HUES48 (cell line): ENCODE measurements at regions not wholly inside any gene's neighbourhood (a gene's known extent, or its start where the extent isn't known, plus 50 kb on each side); places are given as distances from the start of the nearest gene placed in this dataset.

ENCODE experiments used
- H3K27ac ChIP-seq: one replicate; pipeline ENCODE4 v1.7.0; 2013; ENCODE audit warnings: low read depth, low read length, inconsistent platforms
- H3K27me3 ChIP-seq: 2 replicates; pipeline ENCODE4 v1.6.1; 2013; ENCODE audit warnings: mild to moderate bottlenecking, low read length; ENCODE audit not compliant: control insufficient read depth, insufficient read depth
- H3K36me3 ChIP-seq: 2 replicates; pipeline ENCODE4 v1.6.1; 2013; ENCODE audit warnings: low read length; ENCODE audit not compliant: control insufficient read depth, insufficient read depth
- H3K4me1 ChIP-seq: 2 replicates; pipeline ENCODE4 v1.6.1; 2013; ENCODE audit warnings: mild to moderate bottlenecking, low read length; ENCODE audit not compliant: control insufficient read depth, insufficient read depth
- H3K4me3 ChIP-seq: 2 replicates; pipeline ENCODE4 v1.5.1; 2013; ENCODE audit warnings: mild to moderate bottlenecking, low read depth, low read length
- H3K9ac ChIP-seq: 2 replicates; pipeline ENCODE4 v1.6.1; 2013; ENCODE audit warnings: mild to moderate bottlenecking, low read depth, low read length, moderate library complexity
- H3K9me3 ChIP-seq: 2 replicates; pipeline ENCODE4 v1.6.1; 2013; ENCODE audit warnings: low read length; ENCODE audit not compliant: control insufficient read depth, insufficient read depth

DNA sequence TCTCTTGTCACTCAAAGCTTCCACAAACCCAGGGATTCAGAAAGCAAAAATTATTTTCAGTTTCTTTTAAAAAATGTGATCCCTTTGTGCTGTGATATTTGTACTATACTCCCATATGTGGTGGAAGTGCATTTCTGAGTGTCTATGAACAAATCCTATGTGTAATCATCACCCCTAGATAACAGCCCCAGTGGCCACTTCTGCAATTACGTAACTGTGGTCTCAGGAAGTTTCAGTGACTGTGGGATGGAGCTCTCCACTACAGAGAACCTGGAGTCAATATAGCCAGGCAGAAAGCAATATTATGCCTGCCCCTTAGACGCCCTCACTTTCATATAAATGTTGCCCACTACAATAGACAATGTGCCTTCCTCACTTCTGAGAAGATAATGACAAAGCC lies 1101.7 kb upstream of the GHITM start:
- H3K9ac ChIP-seq, result no peak overlapping the region
- H3K27me3 ChIP-seq, result no peaks in the 10 kb centered on the region
- no peaks in the 10 kb centered on the region for H3K9me3 ChIP-seq
- H3K27ac ChIP-seq, result no peak overlapping the region
- H3K4me1 ChIP-seq, result no peaks in the 10 kb centered on the region
- H3K36me3 ChIP-seq, result no peaks in the 10 kb centered on the region
- no peak overlapping the region for H3K4me3 ChIP-seq

DNA sequence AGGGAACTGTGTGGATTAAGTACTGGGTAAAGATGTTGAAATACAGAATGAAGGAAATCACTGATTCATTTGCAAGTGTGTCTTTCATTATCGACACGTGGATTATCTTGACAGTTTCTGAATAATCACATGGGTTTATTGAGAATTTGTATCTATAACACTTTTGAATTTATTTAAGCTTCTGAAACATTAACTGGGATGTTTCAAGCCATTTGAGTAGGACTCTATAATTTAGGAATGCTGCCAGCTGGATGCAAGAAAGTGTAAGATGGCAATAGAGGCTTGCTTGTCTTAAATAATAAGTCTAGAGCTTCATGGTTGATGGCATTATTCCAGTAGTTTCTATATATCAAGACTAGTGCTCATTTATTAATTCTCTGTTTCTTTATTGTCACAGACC lies 1100.7 kb upstream of the GHITM start:
- no peaks in the 10 kb centered on the region for H3K9me3 ChIP-seq
- H3K9ac ChIP-seq, result no peak overlapping the region
- no peak overlapping the region for H3K4me3 ChIP-seq
- no peaks in the 10 kb centered on the region for H3K36me3 ChIP-seq
- no peak overlapping the region for H3K27ac ChIP-seq
- H3K4me1 ChIP-seq, result no peaks in the 10 kb centered on the region
- no peaks in the 10 kb centered on the region for H3K27me3 ChIP-seq

DNA sequence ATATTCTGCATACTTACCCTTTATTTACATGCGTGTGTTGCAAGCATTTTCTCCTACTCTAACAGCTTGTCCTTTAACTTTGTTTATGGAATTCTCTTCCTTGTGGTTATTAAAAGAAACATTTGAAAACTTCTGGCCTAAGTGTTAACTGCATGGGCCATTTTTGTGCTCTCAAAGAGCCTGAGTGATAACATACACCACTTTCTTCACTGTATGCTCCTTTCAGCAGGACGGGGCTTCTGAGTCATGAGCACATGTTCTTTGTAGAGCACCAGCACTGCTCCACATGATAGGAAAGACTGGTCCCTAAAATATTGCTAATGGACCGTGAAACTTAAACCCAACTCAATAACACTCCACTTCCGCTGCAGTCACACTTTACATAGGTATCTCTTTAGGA lies 1093.6 kb upstream of the GHITM start:
- H3K27ac ChIP-seq, result no peak overlapping the region
- no peaks in the 10 kb centered on the region for H3K27me3 ChIP-seq
- no peak overlapping the region for H3K9ac ChIP-seq
- no peaks in the 10 kb centered on the region for H3K9me3 ChIP-seq
- H3K4me1 ChIP-seq, result no peaks in the 10 kb centered on the region
- H3K4me3 ChIP-seq, result no peak overlapping the region
- H3K36me3 ChIP-seq, result no peaks in the 10 kb centered on the region

DNA sequence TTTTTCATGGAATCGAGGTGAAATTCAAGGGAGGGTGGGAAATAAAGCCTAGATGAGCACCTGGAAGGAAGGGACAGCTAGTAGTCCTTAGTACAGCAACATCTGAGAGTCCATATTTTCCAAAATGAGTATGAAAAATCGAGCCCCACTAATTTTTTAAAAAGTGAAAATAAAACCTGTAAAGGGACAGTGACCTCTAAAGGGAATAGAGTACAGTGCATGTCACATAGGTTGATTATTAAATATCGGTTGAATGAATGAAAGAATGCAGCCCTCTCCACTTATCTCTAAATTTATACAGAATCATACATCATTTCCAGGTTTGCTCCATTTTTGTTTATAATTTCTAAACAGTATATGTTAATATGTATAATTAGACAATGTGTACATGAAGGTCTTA lies 1088.5 kb upstream of the GHITM start:
- H3K27me3 ChIP-seq, result no peaks in the 10 kb centered on the region
- no peak overlapping the region for H3K4me3 ChIP-seq
- no peaks in the 10 kb centered on the region for H3K36me3 ChIP-seq
- no peak overlapping the region for H3K27ac ChIP-seq
- H3K4me1 ChIP-seq, result peaks cover 10% of the 10 kb centered on the region
- no peak overlapping the region for H3K9ac ChIP-seq
- H3K9me3 ChIP-seq, result no peaks in the 10 kb centered on the region

DNA sequence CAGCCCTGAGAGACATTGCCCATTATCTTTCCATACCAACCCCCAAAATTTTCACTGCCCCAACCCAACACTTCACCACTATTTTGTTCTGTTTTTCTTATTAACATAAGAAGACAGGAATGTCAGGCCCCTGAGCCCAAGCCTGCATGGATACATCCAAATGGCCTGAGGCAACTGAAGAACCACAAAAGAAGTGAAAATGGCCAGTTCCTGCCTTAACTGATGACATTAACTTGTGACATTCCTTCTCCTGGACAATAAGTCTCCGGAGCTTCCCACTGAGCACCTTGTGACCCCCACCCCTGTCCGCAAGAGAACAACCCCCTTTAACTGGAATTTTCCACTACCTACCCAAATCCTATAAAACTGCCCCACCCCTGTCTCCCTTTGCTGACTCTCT lies 1076.4 kb upstream of the GHITM start:
- no peaks in the 10 kb centered on the region for H3K4me1 ChIP-seq

DNA sequence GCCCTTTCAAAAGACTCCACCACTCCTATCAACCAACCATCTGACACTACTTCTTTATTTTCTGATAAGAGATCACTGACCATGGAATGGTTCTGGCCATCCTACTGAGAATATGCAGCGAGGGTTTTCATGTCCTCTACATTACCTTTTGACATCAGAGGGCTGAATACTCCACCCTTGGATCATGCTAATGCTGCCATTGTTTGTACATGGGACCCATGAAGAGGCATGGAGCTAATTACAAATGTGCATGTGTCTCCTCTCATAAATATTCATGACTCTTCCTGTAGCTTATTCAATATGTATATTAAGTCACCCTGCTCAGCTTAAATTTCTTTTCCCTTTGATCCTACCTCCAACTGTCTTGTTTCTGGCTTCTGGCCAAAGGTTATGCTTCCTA lies 1065.8 kb upstream of the GHITM start:
- H3K4me3 ChIP-seq, result no peak overlapping the region
- H3K4me1 ChIP-seq, result peaks cover 16% of the 10 kb centered on the region
- H3K9me3 ChIP-seq, result no peaks in the 10 kb centered on the region
- no peak overlapping the region for H3K9ac ChIP-seq
- no peaks in the 10 kb centered on the region for H3K27me3 ChIP-seq
- H3K36me3 ChIP-seq, result no peaks in the 10 kb centered on the region
- no peak overlapping the region for H3K27ac ChIP-seq

More for the DNA sequence above, 1076.4 kb upstream of the GHITM start:
- H3K4me3 ChIP-seq, result no peak overlapping the region
- H3K27me3 ChIP-seq, result no peaks in the 10 kb centered on the region
- no peak overlapping the region for H3K27ac ChIP-seq
- no peak overlapping the region for H3K9ac ChIP-seq
- no peaks in the 10 kb centered on the region for H3K36me3 ChIP-seq
- H3K9me3 ChIP-seq, result peaks cover 6% of the 10 kb centered on the region

DNA sequence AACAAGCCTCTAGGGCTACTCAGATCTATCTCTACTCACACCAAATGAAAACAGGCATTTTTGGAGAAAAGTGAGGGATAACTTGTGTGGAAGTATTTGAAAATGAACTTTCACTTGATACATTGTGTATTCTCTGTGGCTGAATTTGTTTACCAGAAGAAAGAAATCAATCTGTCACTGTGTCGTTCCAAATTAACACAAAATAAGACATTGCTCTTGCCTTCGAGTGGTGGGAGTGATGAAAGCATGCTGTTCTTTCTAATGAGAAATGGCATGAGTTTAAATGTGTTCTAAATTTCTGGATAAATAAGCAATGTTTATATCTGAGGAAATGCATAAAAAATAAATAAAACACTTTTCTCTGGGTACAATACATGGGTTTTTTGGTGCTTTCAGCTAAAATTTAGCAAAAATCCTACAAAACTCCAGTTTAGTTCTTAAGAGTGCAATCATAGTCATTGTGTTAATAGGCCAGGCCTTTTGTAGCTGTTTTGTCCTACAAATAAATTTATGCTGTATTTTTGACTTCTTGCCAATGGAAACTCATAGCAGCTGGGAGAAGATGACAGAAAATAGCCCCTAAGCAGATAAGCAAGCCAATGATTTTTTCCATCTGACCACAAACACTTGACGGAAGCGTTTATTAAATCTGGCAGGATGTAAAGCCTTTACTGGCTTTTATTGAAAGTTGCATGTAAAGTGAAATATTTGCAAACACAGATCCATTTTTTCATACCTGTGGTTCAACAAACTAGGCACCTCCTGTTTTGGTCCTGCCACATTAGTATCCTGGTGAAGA lies 1064.1 kb upstream of the GHITM start:
- Histone ChIP-seq H3K27me3 (no peaks in the 10 kb centered on the region), H3K4me3 (no peak overlapping the region), H3K4me1 (peaks cover 24% of the 10 kb centered on the region), H3K27ac (no peak overlapping the region), H3K9ac (no peak overlapping the region), H3K9me3 (no peaks in the 10 kb centered on the region), H3K36me3 (no peaks in the 10 kb centered on the region)

DNA sequence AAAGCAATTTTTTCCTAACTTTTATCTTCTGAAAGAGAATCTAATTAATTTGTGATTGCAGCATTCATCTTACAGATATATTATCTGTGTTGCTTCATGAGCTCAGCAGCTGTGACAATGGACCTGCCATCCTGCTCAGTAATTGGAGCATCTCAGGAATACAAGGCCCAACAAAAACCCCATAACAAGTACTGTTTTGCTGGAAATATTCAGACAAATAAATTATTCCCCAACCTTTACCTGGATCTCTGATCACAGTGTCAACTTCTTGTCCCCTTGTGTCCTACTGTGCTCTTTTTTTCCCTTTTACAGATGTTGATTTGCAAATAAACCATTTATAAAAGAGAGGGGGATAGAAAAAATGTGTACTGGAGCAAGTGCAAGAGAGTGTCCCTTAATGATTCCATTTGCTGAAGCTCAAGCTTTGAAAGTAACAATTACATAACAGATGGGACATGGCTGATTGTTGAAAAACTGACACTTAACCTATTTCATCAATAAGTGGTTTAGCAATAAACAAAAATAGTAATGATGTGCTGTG lies 1063.4 kb upstream of the GHITM start:
- Histone ChIP-seq H3K9ac (no peak overlapping the region), H3K27me3 (no peaks in the 10 kb centered on the region), H3K36me3 (no peaks in the 10 kb centered on the region), H3K4me1 (peaks cover 24% of the 10 kb centered on the region), H3K27ac (no peak overlapping the region), H3K9me3 (no peaks in the 10 kb centered on the region), H3K4me3 (no peak overlapping the region)

DNA sequence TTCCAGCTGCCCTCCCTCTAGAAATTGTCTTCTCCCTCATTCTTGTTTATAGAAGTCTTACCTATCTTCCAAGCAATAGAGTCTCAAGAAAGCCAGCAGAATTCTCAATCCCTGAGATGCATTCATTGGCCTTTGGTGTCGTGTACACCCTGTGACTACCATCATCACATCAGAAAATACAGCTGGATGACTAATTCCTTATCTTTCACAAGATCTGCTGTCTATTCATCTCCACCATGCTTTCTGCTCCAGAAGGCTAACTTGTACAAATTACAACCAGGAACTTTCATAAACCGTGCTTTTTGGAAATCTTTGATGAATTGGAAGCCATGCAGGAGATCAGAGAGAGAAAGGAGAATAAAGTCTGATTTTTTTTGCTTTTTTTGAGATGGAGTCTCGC lies 1062.9 kb upstream of the GHITM start:
- Histone ChIP-seq H3K9ac (no peak overlapping the region), H3K4me1 (peaks cover 24% of the 10 kb centered on the region), H3K27me3 (no peaks in the 10 kb centered on the region), H3K9me3 (no peaks in the 10 kb centered on the region), H3K27ac (no peak overlapping the region), H3K36me3 (no peaks in the 10 kb centered on the region), H3K4me3 (no peak overlapping the region)

DNA sequence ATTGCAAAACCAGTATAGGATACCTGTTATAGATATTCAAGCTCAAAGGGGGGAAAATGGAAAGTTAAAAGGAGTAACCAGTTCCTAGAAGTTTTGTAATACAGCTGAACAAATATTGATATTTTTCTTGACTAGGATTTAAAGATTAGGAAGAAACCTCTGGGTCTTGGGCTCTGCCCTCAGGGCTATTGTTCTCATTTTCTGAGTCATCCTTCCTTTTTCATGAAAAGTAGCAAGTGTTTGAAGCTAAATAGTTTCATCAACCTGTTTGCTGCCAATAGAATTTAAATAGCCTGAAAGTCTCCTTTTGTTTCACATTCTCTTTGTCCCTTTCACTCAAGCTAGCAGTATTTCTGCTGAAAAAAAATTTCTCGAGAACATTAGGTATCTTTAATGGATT lies 1061.1 kb upstream of the GHITM start:
- peak overlapping the region; percentile 94 for H3K27ac ChIP-seq
- peaks cover 24% of the 10 kb centered on the region for H3K4me1 ChIP-seq
- no peaks in the 10 kb centered on the region for H3K27me3 ChIP-seq
- H3K4me3 ChIP-seq, result peak overlapping the region; percentile 27; the same call in 1 of the 2 replicates
- H3K36me3 ChIP-seq, result no peaks in the 10 kb centered on the region
- H3K9ac ChIP-seq, result peak overlapping the region; percentile 49; the same call in 1 of the 2 replicates
- H3K9me3 ChIP-seq, result peaks cover 5% of the 10 kb centered on the region

DNA sequence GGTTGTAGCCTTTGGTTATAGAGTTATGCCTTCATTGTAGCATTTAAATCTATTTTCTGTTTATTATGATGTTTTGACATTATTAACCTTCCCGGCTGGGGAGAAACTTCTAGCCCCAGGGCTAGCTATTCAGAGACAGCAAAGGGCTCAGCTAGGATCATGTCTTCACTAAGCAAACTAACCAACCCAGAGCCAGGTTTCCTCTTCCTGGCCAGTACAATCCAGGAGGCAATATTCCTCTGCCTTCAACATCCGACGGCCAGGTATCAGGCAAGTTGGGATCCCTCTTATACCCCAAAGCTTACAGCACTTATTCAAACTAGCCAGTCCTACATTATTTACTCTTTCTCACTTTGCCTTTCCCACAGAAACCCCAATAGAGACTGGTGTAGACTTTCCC lies 1060.7 kb upstream of the GHITM start:
- Histone ChIP-seq H3K9ac (peak overlapping the region; percentile 49; the same call in 1 of the 2 replicates), H3K27me3 (no peaks in the 10 kb centered on the region), H3K4me1 (peaks cover 20% of the 10 kb centered on the region), H3K36me3 (no peaks in the 10 kb centered on the region), H3K4me3 (peak overlapping the region; percentile 27; the same call in 1 of the 2 replicates), H3K27ac (peak overlapping the region; percentile 94), H3K9me3 (peaks cover 5% of the 10 kb centered on the region)
